Body of pancreas (tissue), 4 donors: ENCODE measurements at regions not wholly inside any gene's neighbourhood (a gene's known extent, or its start where the extent isn't known, plus 50 kb on each side); places are given as distances from the start of the nearest gene placed in this dataset.

Source experiments
- ATAC-seq: fragments of 150-250 bp; one replicate; pipeline ENCODE4 v1.9.1; 2016
- DNase-seq, 4 donors: peaks; one replicate each; pipeline ENCODE4 v3.0.0-alpha.2; 2019
- H3K27ac ChIP-seq, 4 donors: fragments of 200-600 bp; sonication (generic); 1 replicate in 3 of 4; 2 replicates in 1 of 4; pipeline versions ENCODE4 v1.5.1 to v1.6.1; 2016 to 2019; ENCODE audit warnings: mild to moderate bottlenecking in 1 of 4, mixed read lengths in 1 of 4, moderate library complexity in 1 of 4
- H3K27me3 ChIP-seq, 2 donors: fragments of 200-600 bp; sonication (generic); one replicate each; pipeline ENCODE4 v1.6.0; 2016; ENCODE audit warnings: mild to moderate bottlenecking in 1 of 2
- H3K36me3 ChIP-seq, 2 donors: fragments of 200-600 bp; sonication (generic); replicated peaks in 1 of 2; 2 replicates each; pipeline ENCODE4 v1.5.1; 2016; ENCODE audit warnings: low read depth in 2 of 2; ENCODE audit not compliant: insufficient read depth in 1 of 2
- H3K4me1 ChIP-seq: fragments of 200-600 bp; sonication (generic); one replicate; pipeline ENCODE4 v1.6.0; 2016
- H3K4me3 ChIP-seq, 2 donors: fragments of 200-600 bp; sonication (generic); 1 replicate in 1 of 2; 2 replicates in 1 of 2; pipeline ENCODE4 v1.5.1; 2016 to 2019
- H3K9me3 ChIP-seq, 3 donors: fragments of 200-600 bp; sonication (generic); 1 replicate in 2 of 3; 2 replicates in 1 of 3; pipeline ENCODE4 v1.5.1; 2016
- CTCF ChIP-seq, 7 experiments: fragments of 450-650 bp in 4 of 7; fragments of 200-600 bp in 3 of 7; sonication (generic) in 3 of 7; IDR thresholded peaks; one replicate each; pipeline ENCODE4 v1.5.1; 2016 to 2019; ENCODE audit warnings: antibody characterized with exemption in 7 of 7
- POLR2A ChIP-seq, 3 donors: fragments of 450-650 bp; IDR thresholded peaks; one replicate each; pipeline ENCODE4 v1.6.1; 2016; ENCODE audit warnings: antibody characterized with exemption in 3 of 3, mild to moderate bottlenecking in 2 of 3
- WGBS, 2 donors: methylation state at CpG; one replicate each; pipeline ENCODE4 v1.1.5; 2017; 5-methylcytosine and 5-hydroxymethylcytosine counted together
- intact Hi-C: fragments of 100-400 bp; cut with DNase I; formaldehyde crosslinking; loops from one replicate; pipeline ENCODE4 v1.15.1; 2023

- no peak for ATAC-seq
- intact Hi-C loops = no loop called here
- Histone ChIP-seq H3K4me3 (no peak overlapping the region), H3K36me3 (no peaks in the 10 kb centered on the region), H3K27me3 (no peaks in the 10 kb centered on the region), H3K9me3 (no peaks in the 10 kb centered on the region), H3K4me1 (no peaks in the 10 kb centered on the region), H3K27ac (no peak overlapping the region)
- no peak for DNase-seq
- TF ChIP-seq CTCF (IDR thresholded peaks at IDR 0.05) (no peak), POLR2A (IDR thresholded peaks at IDR 0.05) (no peak)
- 63 to 67% methylated on average over 8 of the region's 8 CpGs for WGBS, 2 donors
Observed at GRCh38 chr7:145347271-145347670, 511.4 kb upstream of the TPK1 start.

DNA sequence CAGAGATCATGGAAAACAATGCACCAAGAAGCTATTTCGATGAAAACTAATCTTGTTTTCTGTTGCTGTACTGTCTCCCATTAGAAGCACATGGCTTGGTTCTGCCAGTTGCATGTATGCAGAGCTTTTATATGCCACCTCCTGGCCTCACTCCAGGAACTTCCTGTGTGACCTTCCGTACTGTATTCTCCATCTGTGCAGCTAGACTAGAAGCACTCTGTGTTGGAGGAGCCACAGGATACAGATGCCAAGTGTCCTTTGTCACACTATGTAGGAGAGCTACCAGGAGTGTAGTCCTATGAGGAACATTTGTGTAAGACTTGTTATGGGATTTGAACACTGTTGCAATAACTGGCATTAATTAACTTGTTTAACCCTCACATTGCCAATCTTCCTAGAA lies 503.5 kb upstream of the TPK1 start:
- Histone ChIP-seq H3K36me3 (no peaks in the 10 kb centered on the region), H3K27me3 (no peaks in the 10 kb centered on the region), H3K27ac (no peak overlapping the region), H3K9me3 (no peaks in the 10 kb centered on the region), H3K4me3 (no peak overlapping the region), H3K4me1 (no peaks in the 10 kb centered on the region)
- intact Hi-C loops = no loop called here
- TF ChIP-seq POLR2A (IDR thresholded peaks at IDR 0.05) (no peak), CTCF (IDR thresholded peaks at IDR 0.05) (no peak)
- ATAC-seq = no peak
- 51 to 64% methylated on average over 2 of the region's 2 CpGs for WGBS, 2 donors
- no peak for DNase-seq

GRCh38 chr7:145331522-145331921 lies 495.7 kb upstream of the TPK1 start:
- Histone ChIP-seq H3K4me1 (no peaks in the 10 kb centered on the region), H3K9me3 (no peaks in the 10 kb centered on the region), H3K36me3 (no peaks in the 10 kb centered on the region), H3K27ac (no peak overlapping the region), H3K27me3 (no peaks in the 10 kb centered on the region), H3K4me3 (no peak overlapping the region)
- intact Hi-C loops = no loop called here
- no peak for DNase-seq
- 65 to 75% methylated on average over 7 of the region's 7 CpGs for WGBS, 2 donors
- ATAC-seq = no peak
- TF ChIP-seq CTCF (IDR thresholded peaks at IDR 0.05) = no peak
- TF ChIP-seq POLR2A (IDR thresholded peaks at IDR 0.05) = no peak

GRCh38 chr7:145331076-145331475 lies 495.2 kb upstream of the TPK1 start:
- H3K9me3 ChIP-seq = no peaks in the 10 kb centered on the region
- no peak for TF ChIP-seq CTCF (IDR thresholded peaks at IDR 0.05)
- no peak for TF ChIP-seq POLR2A (IDR thresholded peaks at IDR 0.05)
- H3K4me1 ChIP-seq = no peaks in the 10 kb centered on the region
- no peaks in the 10 kb centered on the region for H3K36me3 ChIP-seq
- H3K4me3 ChIP-seq = no peak overlapping the region
- DNase-seq (no peak), ATAC-seq (no peak)
- 25 to 32% methylated on average over 2 of the region's 2 CpGs for WGBS, 2 donors
- intact Hi-C loops = no loop called here
- H3K27me3 ChIP-seq = no peaks in the 10 kb centered on the region
- no peak overlapping the region for H3K27ac ChIP-seq

DNA sequence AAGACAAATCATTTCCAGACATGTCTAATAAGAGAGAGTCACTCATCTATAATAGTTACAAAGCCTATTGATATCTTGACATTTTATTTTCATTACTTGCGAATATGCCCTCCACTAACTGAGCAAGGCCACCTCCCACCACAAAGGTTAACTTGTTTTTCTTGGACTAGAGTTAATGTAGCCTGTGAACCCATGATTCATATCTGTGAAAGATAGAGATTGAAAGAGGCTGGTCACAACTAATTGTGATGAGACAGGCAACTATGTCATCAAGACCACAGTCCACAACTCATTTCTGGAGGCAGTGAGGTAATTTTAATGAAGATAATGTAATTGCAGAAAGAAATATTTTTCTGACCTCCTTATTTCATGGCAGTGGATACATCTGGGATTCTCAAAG lies 491.8 kb upstream of the TPK1 start:
- Histone ChIP-seq H3K9me3 (no peaks in the 10 kb centered on the region), H3K36me3 (no peaks in the 10 kb centered on the region), H3K4me1 (no peaks in the 10 kb centered on the region), H3K27me3 (no peaks in the 10 kb centered on the region), H3K4me3 (no peak overlapping the region), H3K27ac (no peak overlapping the region)
- WGBS, 2 donors = 57 to 71% methylated on average over 1 of the region's 1 CpG
- ATAC-seq (no peak), DNase-seq (no peak)
- TF ChIP-seq CTCF (IDR thresholded peaks at IDR 0.05) (no peak), POLR2A (IDR thresholded peaks at IDR 0.05) (no peak)
- intact Hi-C loops = no loop called here
